ENCODE measurements at regions not wholly inside any gene's neighbourhood (a gene's known extent, or its start where the extent isn't known, plus 50 kb on each side); places are given as distances from the start of the nearest gene placed in this dataset.

- no peak for TF ChIP-seq CTCF (IDR thresholded peaks at IDR 0.05; ENCODE audit: low read length, missing control alignments)
Observed at GRCh38 chr1:195828325-195828724, 779.9 kb downstream of the KCNT2 start.

GRCh38 chr1:195820925-195821324, 787.3 kb downstream of the KCNT2 start:
- DNase-seq (ENCODE audit: low read depth), result no peak
- no peak for TF ChIP-seq CTCF (IDR thresholded peaks at IDR 0.05; ENCODE audit: low read length, missing control alignments)
- H3K4me3 ChIP-seq (replicated peaks; ENCODE audit: low read depth, low read length), result no peak overlapping the region

More at GRCh38 chr1:195828325-195828724, 779.9 kb downstream of the KCNT2 start:
- DNase-seq (ENCODE audit: low read depth), result no peak
- H3K4me3 ChIP-seq (replicated peaks; ENCODE audit: low read depth, low read length), result no peak overlapping the region

GRCh38 chr1:195806060-195806459, 802.2 kb downstream of the KCNT2 start:
- no peak for DNase-seq (ENCODE audit: low read depth)
- no peak for TF ChIP-seq CTCF (IDR thresholded peaks at IDR 0.05; ENCODE audit: low read length, missing control alignments)
- H3K4me3 ChIP-seq (replicated peaks; ENCODE audit: low read depth, low read length), result no peak overlapping the region

- no peak for TF ChIP-seq CTCF (IDR thresholded peaks at IDR 0.05; ENCODE audit: low read length, missing control alignments)
- no peak overlapping the region for H3K4me3 ChIP-seq (replicated peaks; ENCODE audit: low read depth, low read length)
- no peak for DNase-seq (ENCODE audit: low read depth)
Observed at GRCh38 chr1:195804547-195804946, 803.7 kb downstream of the KCNT2 start.

- H3K4me3 ChIP-seq (replicated peaks; ENCODE audit: low read depth, low read length), result no peak overlapping the region
- TF ChIP-seq CTCF (IDR thresholded peaks at IDR 0.05; ENCODE audit: low read length, missing control alignments), result no peak
- no peak for DNase-seq (ENCODE audit: low read depth)
Observed at GRCh38 chr1:195799016-195799415, 809.2 kb downstream of the KCNT2 start.

GRCh38 chr1:195794225-195794624, 814.0 kb downstream of the KCNT2 start:
- TF ChIP-seq CTCF (IDR thresholded peaks at IDR 0.05; ENCODE audit: low read length, missing control alignments), result no peak
- H3K4me3 ChIP-seq (replicated peaks; ENCODE audit: low read depth, low read length), result no peak overlapping the region
- DNase-seq (ENCODE audit: low read depth), result no peak

GRCh38 chr1:195791796-195792195, 816.4 kb downstream of the KCNT2 start:
- H3K4me3 ChIP-seq (replicated peaks; ENCODE audit: low read depth, low read length), result no peak overlapping the region
- no peak for DNase-seq (ENCODE audit: low read depth)
- no peak for TF ChIP-seq CTCF (IDR thresholded peaks at IDR 0.05; ENCODE audit: low read length, missing control alignments)
